SK-N-SH (cell line): ENCODE measurements at regions not wholly inside any gene's neighbourhood (a gene's known extent, or its start where the extent isn't known, plus 50 kb on each side); places are given as distances from the start of the nearest gene placed in this dataset.

Experiments used
- CTCF ChIA-PET: fragments of 300-600, 350-600 bp; formaldehyde crosslinking; extraction: SDS; loops from one replicate; lab custom pipeline; 2021; lab: Yijun Ruan, JAX
- POLR2A ChIA-PET: fragments of 350-600 bp; sonication (Branson Sonifier 250); formaldehyde crosslinking; extraction: SDS; loops from one replicate; lab custom pipeline; 2020; ENCODE audit warnings: antibody characterized with exemption, inconsistent platforms; lab: Yijun Ruan, JAX
- DNase-seq: peaks from one replicate; pipeline ENCODE4 v3.0.0; 2012
- H2AFZ ChIP-seq: fragments of 200-600 bp; sonication (generic); 2 replicates; pipeline ENCODE4 v1.8.1; 2016; ENCODE audit warnings: antibody characterized with exemption, mild to moderate bottlenecking, low read depth
- H3F3A ChIP-seq: fragments of 200-600 bp; sonication (generic); replicated peaks from 2 replicates; pipeline ENCODE3; 2016; ENCODE audit warnings: antibody characterized with exemption, mild to moderate bottlenecking; ENCODE audit not compliant: insufficient read depth
- H3K27ac ChIP-seq, 2 experiments: fragments of 200-500 bp in 1 of 2; fragments of 200-600 bp in 1 of 2; sonication (Bioruptor generic) in 1 of 2; sonication (generic), shearing (Covaris generic) in 1 of 2; 2 replicates each; pipeline versions ENCODE4 v1.5.1 to v1.6.1; 2014 to 2016; ENCODE audit warnings: low read depth in 2 of 2, inconsistent platforms in 1 of 2, low read length in 1 of 2, mild to moderate bottlenecking in 1 of 2, mixed read lengths in 1 of 2
- H3K27me3 ChIP-seq: fragments of 200-600 bp; sonication (generic), shearing (Covaris generic); 2 replicates; pipeline ENCODE4 v1.6.1; 2016; ENCODE audit warnings: mixed run types; ENCODE audit not compliant: insufficient read depth
- H3K36me3 ChIP-seq, 2 experiments: fragments of 200-500 bp in 1 of 2; fragments of 200-600 bp in 1 of 2; sonication (Bioruptor generic) in 1 of 2; sonication (generic) in 1 of 2; replicated peaks in 1 of 2; 2 replicates each; pipeline versions ENCODE3 to v1.5.1; 2014 to 2016; ENCODE audit warnings: low read length in 1 of 2, mild to moderate bottlenecking in 1 of 2; ENCODE audit not compliant: insufficient read depth in 2 of 2, control insufficient read depth in 1 of 2
- H3K4me1 ChIP-seq, 2 experiments: fragments of 200-500 bp in 1 of 2; fragments of 200-600 bp in 1 of 2; sonication (Bioruptor generic) in 1 of 2; sonication (generic), shearing (Covaris generic) in 1 of 2; 2 replicates each; pipeline versions ENCODE4 v1.5.1 to v1.6.1; 2014 to 2016; ENCODE audit warnings: low read depth in 1 of 2, low read length in 1 of 2, mixed run types in 1 of 2; ENCODE audit not compliant: insufficient read depth in 2 of 2, control insufficient read depth in 1 of 2
- H3K4me2 ChIP-seq: fragments of 200-600 bp; sonication (generic), shearing (Covaris generic); 2 replicates; pipeline ENCODE4 v1.6.1; 2017; ENCODE audit warnings: mixed run types
- H3K4me3 ChIP-seq, 2 experiments: fragments of 200-500 bp in 1 of 2; fragments of 200-600 bp in 1 of 2; sonication (Bioruptor generic) in 1 of 2; sonication (generic), shearing (Covaris generic) in 1 of 2; 2 replicates each; pipeline versions ENCODE4 v1.5.1 to v1.8.1; 2014 to 2016; ENCODE audit warnings: low read depth in 2 of 2, inconsistent platforms in 1 of 2, low read length in 1 of 2, mild to moderate bottlenecking in 1 of 2, mixed read lengths in 1 of 2, moderate library complexity in 1 of 2
- H3K79me2 ChIP-seq: fragments of 200-600 bp; sonication (generic); 2 replicates; pipeline ENCODE4 v1.8.1; 2017; ENCODE audit warnings: mild to moderate bottlenecking; ENCODE audit not compliant: insufficient read depth
- H3K9ac ChIP-seq: fragments of 200-600 bp; sonication (generic); 2 replicates; pipeline ENCODE4 v1.6.1; 2017; ENCODE audit warnings: mixed run types
- H3K9me2 ChIP-seq: fragments of 200-600 bp; sonication (generic); 2 replicates; pipeline ENCODE4 v1.6.1; 2017; ENCODE audit warnings: mixed run types
- H3K9me3 ChIP-seq: fragments of 200-600 bp; sonication (generic); 2 replicates; pipeline ENCODE4 v1.6.1; 2017; ENCODE audit warnings: mixed run types, mild to moderate bottlenecking, moderate library complexity
- H4K20me1 ChIP-seq: fragments of 200-600 bp; sonication (generic); 2 replicates; pipeline ENCODE4 v1.6.1; 2017; ENCODE audit warnings: mild to moderate bottlenecking, mixed run types; ENCODE audit not compliant: insufficient read depth
- EP300 ChIP-seq, 2 experiments: IDR thresholded peaks; 2 replicates each; pipeline versions ENCODE4 v1.4.0 to v1.6.1; 2012; ENCODE audit warnings: borderline replicate concordance in 1 of 2, low read depth in 1 of 2, low read length in 1 of 2
- FOSL2 ChIP-seq: IDR thresholded peaks from 2 replicates; pipeline ENCODE4 v1.4.0; 2012; ENCODE audit warnings: low read depth, mild to moderate bottlenecking, moderate library complexity, borderline replicate concordance
- FOXJ3 ChIP-seq: sonication (generic); formaldehyde crosslinking; IDR thresholded peaks from 2 replicates; pipeline ENCODE4 v1.5.1; 2020; ENCODE audit warnings: mild to moderate bottlenecking, missing genetic modification reagents
- GABPA ChIP-seq: IDR thresholded peaks from 2 replicates; pipeline ENCODE4 v1.4.0; 2012; ENCODE audit warnings: low read depth, mild to moderate bottlenecking
- MXI1 ChIP-seq: IDR thresholded peaks from 2 replicates; pipeline ENCODE4 v1.6.1; 2012; ENCODE audit warnings: mild to moderate bottlenecking, low read depth, low read length, improper control_type of control experiment
- NRF1 ChIP-seq: IDR thresholded peaks from 2 replicates; pipeline ENCODE4 v1.6.1; 2012; ENCODE audit warnings: low read depth, mild to moderate bottlenecking, low read length
- RAD21 ChIP-seq: IDR thresholded peaks from 2 replicates; pipeline ENCODE4 v1.6.1; 2012; ENCODE audit warnings: mild to moderate bottlenecking, low read length
- RCOR1 ChIP-seq: fragments of 150-350 bp; IDR thresholded peaks from 2 replicates; pipeline ENCODE4 v1.6.1; 2017; ENCODE audit warnings: antibody characterized with exemption, low read length
- RFX5 ChIP-seq: IDR thresholded peaks from 2 replicates; pipeline ENCODE4 v1.6.1; 2012; ENCODE audit warnings: mild to moderate bottlenecking, improper control_type of control experiment, low read length
- TEAD4 ChIP-seq: IDR thresholded peaks from 2 replicates; pipeline ENCODE4 v1.4.0; 2012; ENCODE audit warnings: mild to moderate bottlenecking, borderline replicate concordance; ENCODE audit not compliant: insufficient read depth
- whole genome bisulfite sequencing: methylation state at CpG from one replicate; pipeline ENCODE4 v1.1.6; 2017; ENCODE audit warnings: low lambda C conversion rate; 5-methylcytosine and 5-hydroxymethylcytosine counted together
- TF ChIP-seq, protein P1 (sequence below): IDR thresholded peaks from 2 replicates; pipeline ENCODE4 v1.6.1; 2012; ENCODE audit warnings: mild to moderate bottlenecking, low read depth, low read length, moderate library complexity
- TF ChIP-seq, protein P2 (sequence below): IDR thresholded peaks from 2 replicates; pipeline ENCODE4; 2012
- TF ChIP-seq, protein P3 (sequence below): fragments of 150-350 bp; IDR thresholded peaks from 2 replicates; pipeline ENCODE4 v1.6.1; 2016; ENCODE audit warnings: mild to moderate bottlenecking, low read depth, low read length
- TF ChIP-seq, protein P4 (sequence below): IDR thresholded peaks from 2 replicates; pipeline ENCODE4 v1.4.0; 2012; ENCODE audit warnings: low read depth
- TF ChIP-seq, protein P5 (sequence below): fragments of 150-350 bp; IDR thresholded peaks from 2 replicates; pipeline ENCODE4 v1.6.1; 2017; ENCODE audit warnings: antibody characterized with exemption, low read length, low read depth, borderline replicate concordance
- TF ChIP-seq, protein P6 (sequence below): IDR thresholded peaks from 2 replicates; pipeline ENCODE4 v1.4.0; 2012; ENCODE audit warnings: low read depth, borderline replicate concordance

DNA sequence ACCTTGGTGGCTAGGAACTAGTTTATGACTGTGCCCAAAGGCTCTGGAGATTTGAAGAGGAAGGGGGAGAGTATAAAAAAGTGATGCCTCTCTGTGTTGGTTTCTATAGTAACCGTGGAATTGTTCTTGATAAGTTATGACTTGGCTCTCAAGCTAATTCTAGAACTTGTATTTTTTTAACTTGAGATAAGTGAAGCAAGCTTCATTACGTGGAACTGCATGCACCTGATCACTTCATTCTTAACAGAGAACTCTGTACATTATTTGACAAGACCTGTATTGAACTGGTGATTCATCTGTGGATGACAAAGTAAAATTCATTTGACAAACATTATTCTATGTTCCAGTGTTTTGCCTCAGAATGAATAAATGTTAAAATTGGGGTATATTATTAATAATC is 1452.2 kb downstream of the REEP3 start (continued):
- no peak for TF ChIP-seq RAD21
- TF ChIP-seq, protein P1, sequence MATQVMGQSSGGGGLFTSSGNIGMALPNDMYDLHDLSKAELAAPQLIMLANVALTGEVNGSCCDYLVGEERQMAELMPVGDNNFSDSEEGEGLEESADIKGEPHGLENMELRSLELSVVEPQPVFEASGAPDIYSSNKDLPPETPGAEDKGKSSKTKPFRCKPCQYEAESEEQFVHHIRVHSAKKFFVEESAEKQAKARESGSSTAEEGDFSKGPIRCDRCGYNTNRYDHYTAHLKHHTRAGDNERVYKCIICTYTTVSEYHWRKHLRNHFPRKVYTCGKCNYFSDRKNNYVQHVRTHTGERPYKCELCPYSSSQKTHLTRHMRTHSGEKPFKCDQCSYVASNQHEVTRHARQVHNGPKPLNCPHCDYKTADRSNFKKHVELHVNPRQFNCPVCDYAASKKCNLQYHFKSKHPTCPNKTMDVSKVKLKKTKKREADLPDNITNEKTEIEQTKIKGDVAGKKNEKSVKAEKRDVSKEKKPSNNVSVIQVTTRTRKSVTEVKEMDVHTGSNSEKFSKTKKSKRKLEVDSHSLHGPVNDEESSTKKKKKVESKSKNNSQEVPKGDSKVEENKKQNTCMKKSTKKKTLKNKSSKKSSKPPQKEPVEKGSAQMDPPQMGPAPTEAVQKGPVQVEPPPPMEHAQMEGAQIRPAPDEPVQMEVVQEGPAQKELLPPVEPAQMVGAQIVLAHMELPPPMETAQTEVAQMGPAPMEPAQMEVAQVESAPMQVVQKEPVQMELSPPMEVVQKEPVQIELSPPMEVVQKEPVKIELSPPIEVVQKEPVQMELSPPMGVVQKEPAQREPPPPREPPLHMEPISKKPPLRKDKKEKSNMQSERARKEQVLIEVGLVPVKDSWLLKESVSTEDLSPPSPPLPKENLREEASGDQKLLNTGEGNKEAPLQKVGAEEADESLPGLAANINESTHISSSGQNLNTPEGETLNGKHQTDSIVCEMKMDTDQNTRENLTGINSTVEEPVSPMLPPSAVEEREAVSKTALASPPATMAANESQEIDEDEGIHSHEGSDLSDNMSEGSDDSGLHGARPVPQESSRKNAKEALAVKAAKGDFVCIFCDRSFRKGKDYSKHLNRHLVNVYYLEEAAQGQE, result no peak

DNA sequence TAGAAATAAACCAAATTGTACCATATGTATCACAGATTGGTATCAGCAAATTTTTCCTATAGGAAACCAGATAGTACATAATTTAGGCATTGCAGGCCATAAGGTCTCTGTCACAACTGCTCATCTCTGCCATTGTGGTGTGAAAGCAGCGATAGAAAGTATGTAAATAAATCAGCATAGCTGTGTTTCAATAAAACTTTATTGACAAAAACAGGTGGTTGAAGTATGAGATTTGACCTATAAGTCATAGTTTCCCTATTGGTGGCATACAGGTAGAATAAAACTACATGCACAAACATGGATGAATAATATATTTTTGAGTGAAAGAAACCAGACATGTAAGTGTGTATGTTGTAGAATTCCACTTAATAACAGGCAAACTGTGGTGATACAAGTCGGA is 1454.9 kb downstream of the REEP3 start:
- Histone ChIP-seq H3K4me3 (no peak overlapping the region), H3F3A (no peaks in the 10 kb centered on the region), H3K9ac (no peak overlapping the region), H4K20me1 (no peaks in the 10 kb centered on the region), H3K4me1 (no peaks in the 10 kb centered on the region), H3K36me3 (no peaks in the 10 kb centered on the region), H2AFZ (no peak overlapping the region), H3K27me3 (no peaks in the 10 kb centered on the region), H3K9me3 (no peaks in the 10 kb centered on the region), H3K9me2 (no peaks in the 10 kb centered on the region; the same call in 1 of the 2 replicates), H3K27ac (no peak overlapping the region), H3K79me2 (no peaks in the 10 kb centered on the region), H3K4me2 (no peak overlapping the region)
- TF ChIP-seq RAD21 (no peak), FOSL2 (no peak), TEAD4 (no peak), RFX5 (no peak), EP300 (IDR thresholded peaks at IDR 0.05; ENCODE audit: borderline replicate concordance in 1 of 2, low read depth in 1 of 2, low read length in 1 of 2) (no peak), GABPA (no peak), RCOR1 (no peak), FOXJ3 (no peak), MXI1 (no peak), NRF1 (no peak)
- TF ChIP-seq, protein P2, sequence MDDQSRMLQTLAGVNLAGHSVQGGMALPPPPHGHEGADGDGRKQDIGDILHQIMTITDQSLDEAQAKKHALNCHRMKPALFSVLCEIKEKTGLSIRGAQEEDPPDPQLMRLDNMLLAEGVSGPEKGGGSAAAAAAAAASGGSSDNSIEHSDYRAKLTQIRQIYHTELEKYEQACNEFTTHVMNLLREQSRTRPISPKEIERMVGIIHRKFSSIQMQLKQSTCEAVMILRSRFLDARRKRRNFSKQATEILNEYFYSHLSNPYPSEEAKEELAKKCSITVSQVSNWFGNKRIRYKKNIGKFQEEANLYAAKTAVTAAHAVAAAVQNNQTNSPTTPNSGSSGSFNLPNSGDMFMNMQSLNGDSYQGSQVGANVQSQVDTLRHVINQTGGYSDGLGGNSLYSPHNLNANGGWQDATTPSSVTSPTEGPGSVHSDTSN, result no peak
- TF ChIP-seq, protein P3, sequence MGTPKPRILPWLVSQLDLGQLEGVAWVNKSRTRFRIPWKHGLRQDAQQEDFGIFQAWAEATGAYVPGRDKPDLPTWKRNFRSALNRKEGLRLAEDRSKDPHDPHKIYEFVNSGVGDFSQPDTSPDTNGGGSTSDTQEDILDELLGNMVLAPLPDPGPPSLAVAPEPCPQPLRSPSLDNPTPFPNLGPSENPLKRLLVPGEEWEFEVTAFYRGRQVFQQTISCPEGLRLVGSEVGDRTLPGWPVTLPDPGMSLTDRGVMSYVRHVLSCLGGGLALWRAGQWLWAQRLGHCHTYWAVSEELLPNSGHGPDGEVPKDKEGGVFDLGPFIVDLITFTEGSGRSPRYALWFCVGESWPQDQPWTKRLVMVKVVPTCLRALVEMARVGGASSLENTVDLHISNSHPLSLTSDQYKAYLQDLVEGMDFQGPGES, result no peak
- TF ChIP-seq, protein P4, sequence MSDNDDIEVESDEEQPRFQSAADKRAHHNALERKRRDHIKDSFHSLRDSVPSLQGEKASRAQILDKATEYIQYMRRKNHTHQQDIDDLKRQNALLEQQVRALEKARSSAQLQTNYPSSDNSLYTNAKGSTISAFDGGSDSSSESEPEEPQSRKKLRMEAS, result no peak
- TF ChIP-seq, protein P5, sequence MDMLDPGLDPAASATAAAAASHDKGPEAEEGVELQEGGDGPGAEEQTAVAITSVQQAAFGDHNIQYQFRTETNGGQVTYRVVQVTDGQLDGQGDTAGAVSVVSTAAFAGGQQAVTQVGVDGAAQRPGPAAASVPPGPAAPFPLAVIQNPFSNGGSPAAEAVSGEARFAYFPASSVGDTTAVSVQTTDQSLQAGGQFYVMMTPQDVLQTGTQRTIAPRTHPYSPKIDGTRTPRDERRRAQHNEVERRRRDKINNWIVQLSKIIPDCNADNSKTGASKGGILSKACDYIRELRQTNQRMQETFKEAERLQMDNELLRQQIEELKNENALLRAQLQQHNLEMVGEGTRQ, result no peak
- TF ChIP-seq, protein P6, sequence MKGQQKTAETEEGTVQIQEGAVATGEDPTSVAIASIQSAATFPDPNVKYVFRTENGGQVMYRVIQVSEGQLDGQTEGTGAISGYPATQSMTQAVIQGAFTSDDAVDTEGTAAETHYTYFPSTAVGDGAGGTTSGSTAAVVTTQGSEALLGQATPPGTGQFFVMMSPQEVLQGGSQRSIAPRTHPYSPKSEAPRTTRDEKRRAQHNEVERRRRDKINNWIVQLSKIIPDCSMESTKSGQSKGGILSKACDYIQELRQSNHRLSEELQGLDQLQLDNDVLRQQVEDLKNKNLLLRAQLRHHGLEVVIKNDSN, result no peak
- ChIA-PET CTCF (no interaction called here), POLR2A (no interaction called here)
- DNase-seq, result no peak
- 42% methylated on average over 2 of the region's 2 CpGs for WGBS
